PFSK-1 (cell line): ENCODE measurements at regions not wholly inside any gene's neighbourhood (a gene's known extent, or its start where the extent isn't known, plus 50 kb on each side); places are given as distances from the start of the nearest gene placed in this dataset.

ENCODE experiments used
- POLR2AphosphoS5 ChIP-seq: IDR thresholded peaks from 2 replicates; pipeline ENCODE4 v1.6.1; 2012; ENCODE audit warnings: low read depth, mild to moderate bottlenecking, control low read depth, low read length, moderate library complexity
- TAF1 ChIP-seq: IDR thresholded peaks from 2 replicates; pipeline ENCODE4 v1.6.1; 2012; ENCODE audit warnings: low read length, control low read depth, borderline replicate concordance; ENCODE audit not compliant: insufficient read depth
- TF ChIP-seq, protein P1 (sequence below), 2 experiments: IDR thresholded peaks; 2 replicates each; pipeline versions ENCODE4 v1.6.1 to v1.8.0; 2011 to 2012; ENCODE audit warnings: low read depth in 2 of 2, low read length in 2 of 2, control low read depth in 1 of 2, inconsistent platforms in 1 of 2, mild to moderate bottlenecking in 1 of 2, moderate library complexity in 1 of 2; ENCODE audit not compliant: insufficient read depth in 1 of 2

DNA sequence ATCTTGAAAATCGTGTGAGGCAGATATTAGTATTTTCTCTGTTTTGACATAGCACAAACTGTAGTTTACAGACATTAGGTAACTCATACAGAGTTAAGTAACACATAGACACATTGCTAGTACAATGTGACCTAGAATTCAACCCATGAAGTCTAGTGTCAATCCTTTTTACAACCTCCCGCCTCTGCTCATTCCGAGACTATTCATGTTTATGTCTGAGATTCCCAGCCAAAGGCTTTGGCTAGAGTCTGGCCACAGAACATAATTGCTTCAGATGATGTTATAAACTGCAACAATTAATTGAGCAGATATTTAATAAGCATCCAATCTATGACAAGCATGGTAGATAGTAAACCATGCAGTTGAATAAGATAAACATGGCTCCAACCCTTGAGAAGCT, 841.0 kb downstream of the STIM2 start:
- TF ChIP-seq, protein P1, sequence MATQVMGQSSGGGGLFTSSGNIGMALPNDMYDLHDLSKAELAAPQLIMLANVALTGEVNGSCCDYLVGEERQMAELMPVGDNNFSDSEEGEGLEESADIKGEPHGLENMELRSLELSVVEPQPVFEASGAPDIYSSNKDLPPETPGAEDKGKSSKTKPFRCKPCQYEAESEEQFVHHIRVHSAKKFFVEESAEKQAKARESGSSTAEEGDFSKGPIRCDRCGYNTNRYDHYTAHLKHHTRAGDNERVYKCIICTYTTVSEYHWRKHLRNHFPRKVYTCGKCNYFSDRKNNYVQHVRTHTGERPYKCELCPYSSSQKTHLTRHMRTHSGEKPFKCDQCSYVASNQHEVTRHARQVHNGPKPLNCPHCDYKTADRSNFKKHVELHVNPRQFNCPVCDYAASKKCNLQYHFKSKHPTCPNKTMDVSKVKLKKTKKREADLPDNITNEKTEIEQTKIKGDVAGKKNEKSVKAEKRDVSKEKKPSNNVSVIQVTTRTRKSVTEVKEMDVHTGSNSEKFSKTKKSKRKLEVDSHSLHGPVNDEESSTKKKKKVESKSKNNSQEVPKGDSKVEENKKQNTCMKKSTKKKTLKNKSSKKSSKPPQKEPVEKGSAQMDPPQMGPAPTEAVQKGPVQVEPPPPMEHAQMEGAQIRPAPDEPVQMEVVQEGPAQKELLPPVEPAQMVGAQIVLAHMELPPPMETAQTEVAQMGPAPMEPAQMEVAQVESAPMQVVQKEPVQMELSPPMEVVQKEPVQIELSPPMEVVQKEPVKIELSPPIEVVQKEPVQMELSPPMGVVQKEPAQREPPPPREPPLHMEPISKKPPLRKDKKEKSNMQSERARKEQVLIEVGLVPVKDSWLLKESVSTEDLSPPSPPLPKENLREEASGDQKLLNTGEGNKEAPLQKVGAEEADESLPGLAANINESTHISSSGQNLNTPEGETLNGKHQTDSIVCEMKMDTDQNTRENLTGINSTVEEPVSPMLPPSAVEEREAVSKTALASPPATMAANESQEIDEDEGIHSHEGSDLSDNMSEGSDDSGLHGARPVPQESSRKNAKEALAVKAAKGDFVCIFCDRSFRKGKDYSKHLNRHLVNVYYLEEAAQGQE (IDR thresholded peaks at IDR 0.05; ENCODE audit: insufficient read depth in 1 of 2, low read depth in 2 of 2, low read length in 2 of 2), result no peak
- TF ChIP-seq POLR2AphosphoS5 (no peak), TAF1 (no peak)
